ENCODE measurements at regions not wholly inside any gene's neighbourhood (a gene's known extent, or its start where the extent isn't known, plus 50 kb on each side); places are given as distances from the start of the nearest gene placed in this dataset.

DNA sequence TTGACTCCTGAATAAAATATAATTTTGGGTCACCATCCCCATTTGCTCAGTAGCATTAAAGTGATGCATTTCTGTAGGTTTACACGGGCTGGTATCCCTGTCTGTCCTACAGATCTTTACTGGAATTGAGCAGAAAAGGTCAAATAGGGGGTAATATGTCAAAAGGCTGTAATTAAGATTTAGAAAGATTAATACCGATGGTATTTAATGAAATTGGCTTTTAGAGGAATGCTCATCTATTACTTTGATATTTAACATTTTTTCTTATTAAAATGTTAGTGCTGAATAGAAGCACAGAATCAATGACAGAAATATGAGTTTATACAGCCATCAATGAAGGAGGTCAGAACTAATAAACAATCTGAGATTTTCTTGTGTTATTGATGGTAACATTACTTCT lies 1762.2 kb upstream of the WWC1 start:
- Histone ChIP-seq H3K9ac (ENCODE audit: low read length) (no peak overlapping the region), H3K9me2 (replicated peaks; ENCODE audit: insufficient read depth, low read length) (no peaks in the 10 kb centered on the region), H3K9me3 (ENCODE audit: insufficient read depth, low read length) (no peaks in the 10 kb centered on the region), H3K79me2 (ENCODE audit: insufficient read depth, low read length) (no peaks in the 10 kb centered on the region), H3K4me2 (ENCODE audit: low read depth, low read length, poor library complexity, severe bottlenecking) (no peak overlapping the region), H3K27me3 (ENCODE audit: low read length) (no peaks in the 10 kb centered on the region), H2AFZ (ENCODE audit: low read depth, low read length, severe bottlenecking) (no peak overlapping the region), H3K36me3 (ENCODE audit: low read length) (no peaks in the 10 kb centered on the region), H4K20me1 (ENCODE audit: low read depth, low read length) (no peaks in the 10 kb centered on the region), H3K27ac (ENCODE audit: low read depth, low read length) (no peak overlapping the region), H3K4me3 (ENCODE audit: insufficient read depth, low read length, poor library complexity, severe bottlenecking) (no peak overlapping the region), H3F3A (ENCODE audit: insufficient read depth) (no peaks in the 10 kb centered on the region)
- TF ChIP-seq EZH2phosphoT487 (conservative IDR thresholded peaks at IDR 0.05; ENCODE audit: low read length): no peak
- TF ChIP-seq, protein P1, sequence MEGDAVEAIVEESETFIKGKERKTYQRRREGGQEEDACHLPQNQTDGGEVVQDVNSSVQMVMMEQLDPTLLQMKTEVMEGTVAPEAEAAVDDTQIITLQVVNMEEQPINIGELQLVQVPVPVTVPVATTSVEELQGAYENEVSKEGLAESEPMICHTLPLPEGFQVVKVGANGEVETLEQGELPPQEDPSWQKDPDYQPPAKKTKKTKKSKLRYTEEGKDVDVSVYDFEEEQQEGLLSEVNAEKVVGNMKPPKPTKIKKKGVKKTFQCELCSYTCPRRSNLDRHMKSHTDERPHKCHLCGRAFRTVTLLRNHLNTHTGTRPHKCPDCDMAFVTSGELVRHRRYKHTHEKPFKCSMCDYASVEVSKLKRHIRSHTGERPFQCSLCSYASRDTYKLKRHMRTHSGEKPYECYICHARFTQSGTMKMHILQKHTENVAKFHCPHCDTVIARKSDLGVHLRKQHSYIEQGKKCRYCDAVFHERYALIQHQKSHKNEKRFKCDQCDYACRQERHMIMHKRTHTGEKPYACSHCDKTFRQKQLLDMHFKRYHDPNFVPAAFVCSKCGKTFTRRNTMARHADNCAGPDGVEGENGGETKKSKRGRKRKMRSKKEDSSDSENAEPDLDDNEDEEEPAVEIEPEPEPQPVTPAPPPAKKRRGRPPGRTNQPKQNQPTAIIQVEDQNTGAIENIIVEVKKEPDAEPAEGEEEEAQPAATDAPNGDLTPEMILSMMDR (IDR thresholded peaks at IDR 0.05; ENCODE audit: insufficient read depth, low read length, poor library complexity, severe bottlenecking): no peak

DNA sequence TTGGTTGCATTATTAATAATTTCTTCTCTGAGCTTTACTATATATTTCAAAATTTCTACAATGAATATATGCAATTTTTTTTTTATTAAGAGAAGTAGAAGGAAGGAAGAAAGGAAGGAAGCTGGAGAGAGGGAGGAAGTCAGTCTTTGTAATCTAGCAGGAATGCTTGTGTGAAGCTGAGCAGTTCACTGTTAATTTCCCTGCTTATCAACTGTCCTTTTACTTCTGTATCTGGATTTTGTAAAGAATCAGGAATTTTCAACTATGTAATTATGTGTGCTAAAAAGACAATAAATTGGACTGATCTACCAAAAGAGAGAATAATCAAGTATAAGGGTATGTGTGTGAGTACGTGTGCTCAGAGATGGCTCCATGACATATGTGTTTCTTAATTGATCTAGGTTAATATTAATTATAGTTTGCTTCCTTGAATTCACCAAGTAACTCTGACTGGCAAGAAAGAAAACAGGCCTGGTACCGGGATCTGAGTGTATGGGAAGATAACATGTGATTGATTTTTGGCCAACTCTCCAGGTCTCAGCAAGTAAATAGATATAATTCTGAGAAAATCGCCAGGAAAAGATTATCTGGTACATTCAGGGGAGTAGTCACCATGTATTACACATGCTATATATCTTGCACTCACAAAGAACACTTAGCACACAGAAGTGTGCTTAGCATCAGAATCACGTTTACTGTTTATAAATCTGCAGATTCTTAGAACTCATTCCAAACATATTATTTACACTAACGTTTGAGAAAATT lies 1758.8 kb upstream of the WWC1 start:
- Histone ChIP-seq H3K27ac (ENCODE audit: low read depth, low read length) (no peak overlapping the region), H2AFZ (ENCODE audit: low read depth, low read length, severe bottlenecking) (no peak overlapping the region), H3K9ac (ENCODE audit: low read length) (no peak overlapping the region), H3K9me3 (ENCODE audit: insufficient read depth, low read length) (no peaks in the 10 kb centered on the region), H3K4me2 (ENCODE audit: low read depth, low read length, poor library complexity, severe bottlenecking) (no peak overlapping the region), H3K27me3 (ENCODE audit: low read length) (no peaks in the 10 kb centered on the region), H4K20me1 (ENCODE audit: low read depth, low read length) (no peaks in the 10 kb centered on the region), H3F3A (ENCODE audit: insufficient read depth) (no peaks in the 10 kb centered on the region), H3K9me2 (replicated peaks; ENCODE audit: insufficient read depth, low read length) (no peaks in the 10 kb centered on the region), H3K4me3 (ENCODE audit: insufficient read depth, low read length, poor library complexity, severe bottlenecking) (no peak overlapping the region), H3K36me3 (ENCODE audit: low read length) (no peaks in the 10 kb centered on the region), H3K79me2 (ENCODE audit: insufficient read depth, low read length) (no peaks in the 10 kb centered on the region)
- TF ChIP-seq EZH2phosphoT487 (conservative IDR thresholded peaks at IDR 0.05; ENCODE audit: low read length): no peak
- TF ChIP-seq, protein P1 (IDR thresholded peaks at IDR 0.05; ENCODE audit: insufficient read depth, low read length, poor library complexity, severe bottlenecking): no peak

DNA sequence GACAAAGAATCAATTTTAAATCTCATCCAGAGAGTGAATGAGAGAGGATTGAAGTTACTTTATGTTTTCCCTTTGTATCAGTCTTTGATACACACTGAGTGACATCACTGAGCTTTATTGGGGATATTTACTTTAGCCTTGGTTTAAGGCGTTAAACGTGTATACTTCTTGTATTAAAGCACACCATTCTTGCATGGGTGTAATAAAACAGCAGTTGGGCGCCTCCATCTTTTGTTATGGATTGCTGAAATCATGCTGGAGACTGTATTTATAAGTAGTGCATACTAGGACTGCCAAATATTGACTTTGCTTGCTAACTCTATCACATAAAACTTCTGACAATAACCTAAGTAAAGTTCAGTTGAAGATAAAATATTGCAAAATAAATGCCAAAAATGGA lies 1755.8 kb upstream of the WWC1 start:
- H3K4me2 ChIP-seq (ENCODE audit: low read depth, low read length, poor library complexity, severe bottlenecking): no peak overlapping the region
- H3F3A ChIP-seq (ENCODE audit: insufficient read depth): no peaks in the 10 kb centered on the region
- TF ChIP-seq EZH2phosphoT487 (conservative IDR thresholded peaks at IDR 0.05; ENCODE audit: low read length): no peak
- TF ChIP-seq, protein P1 (IDR thresholded peaks at IDR 0.05; ENCODE audit: insufficient read depth, low read length, poor library complexity, severe bottlenecking): no peak
- H3K36me3 ChIP-seq (ENCODE audit: low read length): no peaks in the 10 kb centered on the region
- no peak overlapping the region for H3K9ac ChIP-seq (ENCODE audit: low read length)
- H3K79me2 ChIP-seq (ENCODE audit: insufficient read depth, low read length): no peaks in the 10 kb centered on the region
- H4K20me1 ChIP-seq (ENCODE audit: low read depth, low read length): no peaks in the 10 kb centered on the region
- H2AFZ ChIP-seq (ENCODE audit: low read depth, low read length, severe bottlenecking): no peak overlapping the region
- H3K27me3 ChIP-seq (ENCODE audit: low read length): no peaks in the 10 kb centered on the region
- no peak overlapping the region for H3K4me3 ChIP-seq (ENCODE audit: insufficient read depth, low read length, poor library complexity, severe bottlenecking)
- no peak overlapping the region for H3K27ac ChIP-seq (ENCODE audit: low read depth, low read length)
- H3K9me3 ChIP-seq (ENCODE audit: insufficient read depth, low read length): no peaks in the 10 kb centered on the region
- no peaks in the 10 kb centered on the region for H3K9me2 ChIP-seq (replicated peaks; ENCODE audit: insufficient read depth, low read length)

All from SU-DHL-6 (cell line).